NCI-H2029 (cell line): ENCODE measurements at regions not wholly inside any gene's neighbourhood (a gene's known extent, or its start where the extent isn't known, plus 50 kb on each side); places are given as distances from the start of the nearest gene placed in this dataset.
"Not testable (repeated sequence)": the region's sequence is repeated elsewhere in the genome, so short reads cannot be mapped to it uniquely, and the experiment has no call there.

Experiments
- DNase-seq: peaks from one replicate; lab custom pipeline; 2025; lab: John Stamatoyannopoulos, UW

DNA sequence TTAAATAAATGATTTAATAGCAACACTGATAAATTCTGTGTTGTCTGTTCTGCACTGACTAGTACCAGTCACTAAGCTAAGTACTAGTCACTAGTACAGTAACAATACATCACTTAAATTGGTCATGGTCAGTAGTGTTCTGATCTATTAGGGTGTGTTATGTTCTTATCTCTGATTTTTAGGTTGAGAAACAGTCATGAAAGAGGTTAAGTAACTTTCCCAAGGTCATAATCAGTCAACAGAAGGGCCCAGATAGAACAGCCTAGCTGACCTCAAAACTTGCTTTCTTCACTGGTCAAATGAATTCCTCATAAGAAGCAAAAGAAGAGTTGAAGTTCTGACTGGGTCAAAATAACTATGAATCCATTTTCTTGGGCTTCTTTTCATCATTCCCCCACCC is 1492.7 kb downstream of the MAT2B start:
- no peak for DNase-seq

GRCh38 chr5:164998590-164998989 is 1493.2 kb downstream of the MAT2B start:
- DNase-seq = no peak

DNA sequence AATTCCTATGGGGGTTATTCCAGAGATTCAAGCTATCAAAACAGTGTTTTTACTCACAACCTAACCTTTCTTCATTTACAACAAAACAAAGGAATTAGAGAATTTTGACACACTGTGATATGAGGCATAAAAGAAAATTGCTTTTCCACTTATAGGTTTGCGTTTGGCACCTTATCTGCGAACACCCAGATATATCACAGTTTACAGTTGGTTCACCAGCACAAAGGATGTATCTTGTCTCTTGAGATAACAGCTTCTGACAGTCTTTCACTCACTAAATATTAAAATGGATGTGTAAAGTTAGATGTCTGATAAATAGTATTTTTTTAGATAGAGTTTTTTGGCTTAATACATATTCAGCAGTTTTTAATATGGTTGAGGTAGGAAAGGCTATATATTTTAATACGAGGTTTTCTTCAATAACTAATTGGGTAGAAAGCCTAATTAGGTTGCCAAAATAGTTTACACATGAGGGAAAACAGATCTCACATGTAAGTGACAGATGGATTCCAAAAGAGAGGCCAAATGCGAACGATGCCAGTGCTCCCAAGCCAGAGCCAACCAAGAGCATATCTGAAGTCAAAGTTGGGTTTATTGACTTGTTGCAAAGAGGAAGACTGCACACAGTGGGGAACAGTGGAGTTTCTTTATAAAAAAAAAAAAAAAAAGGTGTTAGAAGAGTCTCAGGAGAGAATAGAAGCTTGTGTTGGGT is 1495.2 kb downstream of the MAT2B start:
- no peak for DNase-seq

DNA sequence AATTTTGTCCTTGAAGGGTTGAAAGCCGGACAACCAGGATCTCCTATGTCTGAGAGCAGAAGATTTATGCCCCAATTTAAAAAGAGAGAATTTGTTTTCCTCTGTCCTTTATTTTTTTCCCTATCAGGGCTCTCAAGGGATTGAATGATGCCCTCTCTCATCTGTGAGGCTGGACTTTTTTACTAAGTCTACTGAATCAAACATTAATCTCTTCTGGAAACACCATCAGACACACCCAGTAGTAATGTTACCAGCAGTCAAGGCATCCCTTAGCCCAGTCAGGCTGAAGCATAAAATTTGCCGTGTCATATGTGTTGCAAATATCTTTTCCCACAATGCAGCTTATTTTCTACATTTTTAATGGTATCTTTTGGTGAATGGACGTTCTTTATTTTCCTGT is 1497.9 kb downstream of the MAT2B start:
- DNase-seq = no peak

DNA sequence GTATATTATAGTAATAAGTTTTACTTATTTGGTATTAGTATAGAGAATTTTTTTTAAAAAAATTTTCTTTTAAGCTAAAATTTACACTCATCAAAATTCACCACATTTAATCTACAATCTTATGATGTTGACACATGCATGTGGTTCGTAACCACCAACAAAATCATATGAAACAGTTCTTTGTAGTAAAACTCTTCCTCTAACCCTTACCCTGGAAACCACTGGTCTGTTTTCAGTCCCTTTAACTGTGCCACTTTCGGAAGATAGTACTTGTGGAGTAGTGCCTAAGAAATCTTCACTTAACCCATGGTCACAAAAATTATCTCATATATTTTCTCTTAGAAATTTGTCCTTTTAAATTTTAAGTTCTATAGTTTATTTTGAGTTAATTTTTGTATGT is 1498.8 kb downstream of the MAT2B start:
- DNase-seq = no peak

GRCh38 chr5:165014439-165014838 is 1509.0 kb downstream of the MAT2B start:
- no peak for DNase-seq

DNA sequence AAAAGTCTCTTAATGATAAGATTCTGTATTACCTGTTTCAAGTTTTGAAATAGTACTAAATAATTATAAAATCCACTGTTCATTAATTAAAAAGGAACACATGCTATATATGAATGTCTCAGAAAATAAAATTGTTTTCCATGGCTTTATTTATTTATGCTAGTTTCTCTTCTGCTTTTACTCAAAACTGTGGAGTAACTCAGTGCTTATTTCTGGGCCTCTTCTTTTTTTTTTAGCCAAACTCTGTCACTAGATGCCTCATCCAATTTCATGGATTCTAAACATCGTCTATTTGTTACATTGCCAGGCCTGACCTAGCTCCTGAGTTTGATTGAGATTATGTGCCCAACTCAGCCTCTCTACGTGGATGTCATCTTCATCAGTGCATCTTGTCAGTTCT is 1509.7 kb downstream of the MAT2B start:
- DNase-seq = no peak

DNA sequence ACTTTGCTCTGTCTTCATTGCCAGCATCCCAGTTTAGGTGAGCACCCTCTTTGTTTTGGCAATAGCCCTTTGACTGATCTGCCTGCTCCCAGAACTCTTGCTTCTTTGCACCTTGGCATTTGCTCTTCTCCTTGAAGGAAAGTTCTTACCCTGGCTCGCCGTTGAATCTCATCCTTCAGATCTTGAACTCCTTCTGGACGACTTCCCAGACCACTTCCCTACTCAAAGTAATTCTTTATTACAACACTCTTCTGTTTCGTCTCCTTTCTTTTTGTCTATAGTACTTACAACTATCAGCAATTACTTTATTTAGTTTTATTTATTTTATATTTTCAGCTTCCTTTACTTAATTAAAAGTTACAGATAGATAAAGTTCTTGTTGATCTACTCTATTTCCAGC is 1510.1 kb downstream of the MAT2B start:
- DNase-seq = no peak

GRCh38 chr5:165026971-165027370 is 1521.6 kb downstream of the MAT2B start:
- no peak for DNase-seq

DNA sequence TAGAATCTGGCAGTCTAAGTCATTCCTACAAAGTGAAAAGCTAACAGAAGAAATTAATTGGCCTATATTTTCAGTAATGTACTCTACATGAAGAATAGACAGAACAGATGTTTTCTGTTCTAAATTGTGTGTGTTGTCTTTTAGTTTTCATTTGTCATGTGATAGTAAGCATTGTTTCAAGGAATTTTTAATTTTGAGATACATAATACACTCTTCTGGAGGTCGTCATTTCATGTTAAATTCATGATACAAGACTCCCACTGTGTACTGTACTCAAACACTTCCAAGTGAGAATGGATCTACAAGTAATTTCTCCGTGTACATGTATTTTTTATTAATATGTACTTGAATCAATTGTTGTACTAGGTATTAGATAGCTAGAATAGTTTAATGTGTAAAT is 1522.9 kb downstream of the MAT2B start:
- no peak for DNase-seq

GRCh38 chr5:165029099-165029870 is 1523.9 kb downstream of the MAT2B start:
- DNase-seq = no peak

- DNase-seq = no peak
These were observed 1525.6 kb downstream of the MAT2B start for GRCh38 chr5:165030971-165031370.

GRCh38 chr5:165031371-165031770 is 1526.0 kb downstream of the MAT2B start:
- DNase-seq = no peak

DNA sequence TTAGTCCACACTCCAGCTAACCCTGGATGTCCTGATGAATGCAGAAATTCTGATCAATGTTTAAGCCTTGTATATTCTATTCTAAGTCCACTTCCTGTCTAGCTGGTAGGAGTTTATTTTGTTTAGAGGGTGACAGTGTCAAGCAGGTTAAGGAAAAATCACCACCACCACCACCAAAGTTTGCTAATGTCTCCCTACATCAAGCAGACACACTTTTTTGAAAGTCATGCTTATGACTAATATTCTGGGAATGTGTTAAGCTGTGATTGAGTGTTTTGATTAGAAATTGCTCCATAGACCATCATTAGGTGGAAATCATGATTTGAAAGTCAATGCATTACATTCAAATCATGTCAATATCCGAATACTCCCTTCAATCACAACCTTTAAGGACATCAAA is 1530.1 kb downstream of the MAT2B start:
- DNase-seq = no peak

DNA sequence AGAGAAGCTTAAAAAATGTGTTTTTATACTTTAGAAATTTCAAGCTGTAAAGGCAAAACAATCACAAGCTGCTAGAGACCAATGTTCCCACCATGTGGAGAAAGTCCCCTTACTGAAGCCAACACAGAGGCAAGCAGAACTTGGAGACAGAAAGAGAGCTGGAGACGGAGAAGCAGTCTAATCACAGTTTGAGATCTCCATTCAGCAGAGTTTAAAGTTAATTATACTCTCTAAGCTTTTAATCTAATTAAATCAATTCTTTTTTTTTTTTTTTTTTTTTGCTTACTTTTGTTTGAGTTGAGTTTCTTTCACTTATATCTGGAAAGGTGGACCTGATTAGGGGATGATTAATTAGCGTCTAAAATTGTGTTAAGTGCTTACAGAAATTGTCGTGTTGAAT is 1534.3 kb downstream of the MAT2B start:
- no peak for DNase-seq

DNA sequence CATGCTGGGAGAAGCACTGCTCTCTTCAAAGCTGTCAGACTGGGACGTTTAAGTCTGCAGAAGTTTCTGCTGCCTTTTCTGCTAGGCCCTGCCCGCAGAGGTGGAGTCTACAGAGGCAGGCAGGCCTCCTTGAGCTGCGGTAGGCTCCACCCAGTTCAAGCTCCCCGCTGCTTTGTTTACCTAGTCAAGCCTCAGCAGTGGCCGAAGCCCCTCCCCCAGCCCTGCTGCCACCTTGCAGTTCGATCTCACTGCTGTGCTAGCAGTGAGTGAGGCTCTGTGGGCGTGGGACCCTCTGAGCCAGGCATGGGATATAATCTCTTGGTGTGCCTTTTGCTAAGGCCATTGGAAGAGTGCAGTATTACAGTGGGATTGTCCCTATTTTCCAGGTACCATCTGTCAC is 1540.5 kb downstream of the MAT2B start:
- DNase-seq = not testable (repeated sequence)

DNA sequence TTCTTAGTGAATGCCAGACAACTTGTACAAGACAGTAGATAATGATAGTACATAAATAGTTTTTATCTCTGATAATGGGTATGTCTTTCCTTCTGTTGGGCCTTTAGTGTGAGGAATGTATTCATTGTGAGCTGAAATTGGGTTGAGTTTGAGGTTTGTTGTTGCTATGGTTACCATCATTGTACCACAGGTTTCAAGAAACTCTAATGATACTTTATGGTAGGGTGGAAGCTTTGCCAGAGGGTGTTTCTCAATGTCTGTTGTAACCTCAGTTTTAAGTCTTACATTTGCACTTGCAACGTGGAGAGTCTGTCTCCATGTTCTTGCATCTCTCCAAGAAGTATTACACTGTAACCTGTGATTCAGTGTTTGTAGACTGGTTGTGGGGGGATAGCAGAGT is 1550.1 kb downstream of the MAT2B start:
- DNase-seq = no peak

DNA sequence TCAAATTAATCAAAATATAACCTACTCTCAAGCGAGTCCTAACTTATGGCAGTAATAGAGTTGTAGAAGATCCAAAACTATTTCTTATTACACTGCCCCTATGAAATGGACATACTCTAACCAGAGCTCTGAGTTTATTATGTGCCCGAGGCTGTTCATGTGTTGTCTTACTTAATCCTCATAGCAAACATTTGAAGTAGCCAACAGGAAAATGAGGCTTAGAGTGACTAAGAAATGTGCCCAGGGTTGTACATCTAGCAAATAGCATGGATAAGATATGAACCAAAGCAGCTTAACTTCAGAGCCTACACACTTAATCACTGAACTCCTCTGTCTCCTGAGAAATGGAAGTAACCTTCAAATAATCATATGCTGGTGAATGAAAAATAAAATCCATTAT is 1551.7 kb downstream of the MAT2B start:
- DNase-seq = no peak

DNA sequence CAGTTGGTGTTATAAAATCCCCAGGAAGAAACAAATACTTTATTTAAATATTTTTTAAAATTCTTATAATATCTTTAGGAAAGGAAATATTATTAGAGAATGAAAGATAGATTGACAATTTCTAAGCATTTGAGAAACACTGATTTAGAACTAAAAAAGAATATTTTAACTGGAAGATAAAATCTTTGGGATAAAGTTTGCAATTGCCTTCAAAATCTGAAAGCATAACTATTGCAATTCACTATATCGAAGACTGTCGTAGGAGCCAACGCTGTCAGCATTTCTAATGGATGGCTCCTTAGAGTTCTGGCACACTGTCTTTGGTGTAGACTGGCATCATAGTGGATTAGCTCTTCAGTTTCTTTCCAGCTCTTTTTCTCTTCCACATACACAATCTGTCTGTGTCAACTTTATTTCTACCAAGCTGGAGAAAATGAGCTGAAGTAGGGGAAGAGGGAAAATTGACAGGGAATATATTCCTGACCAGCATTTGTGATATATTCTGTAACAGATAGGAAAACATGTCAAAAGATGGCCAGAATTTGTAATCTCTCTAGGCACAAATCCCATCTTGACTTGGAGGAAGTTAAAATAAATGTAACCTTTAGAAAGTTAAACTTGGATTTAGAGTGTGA is 1561.4 kb downstream of the MAT2B start:
- no peak for DNase-seq

GRCh38 chr5:165076686-165077085 is 1571.3 kb downstream of the MAT2B start:
- DNase-seq = no peak

DNA sequence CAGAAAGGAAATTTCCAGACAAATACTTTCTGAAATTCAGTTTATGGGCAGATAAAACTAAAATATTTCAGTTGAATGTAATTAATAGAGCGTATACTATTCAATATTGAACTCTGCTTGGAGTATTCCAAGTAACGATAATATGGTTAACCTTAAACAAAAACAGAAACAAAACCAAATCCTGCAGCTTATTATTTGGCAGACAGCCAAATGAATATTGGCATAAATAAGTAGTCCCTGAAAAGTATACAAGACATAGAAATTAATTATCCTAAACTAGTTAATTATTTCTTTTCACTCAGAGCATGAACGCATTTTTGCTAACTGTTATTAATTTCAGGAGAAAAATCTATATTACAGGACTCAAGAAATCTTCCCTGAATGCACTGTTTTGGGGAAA is 1574.0 kb downstream of the MAT2B start:
- DNase-seq = no peak

DNA sequence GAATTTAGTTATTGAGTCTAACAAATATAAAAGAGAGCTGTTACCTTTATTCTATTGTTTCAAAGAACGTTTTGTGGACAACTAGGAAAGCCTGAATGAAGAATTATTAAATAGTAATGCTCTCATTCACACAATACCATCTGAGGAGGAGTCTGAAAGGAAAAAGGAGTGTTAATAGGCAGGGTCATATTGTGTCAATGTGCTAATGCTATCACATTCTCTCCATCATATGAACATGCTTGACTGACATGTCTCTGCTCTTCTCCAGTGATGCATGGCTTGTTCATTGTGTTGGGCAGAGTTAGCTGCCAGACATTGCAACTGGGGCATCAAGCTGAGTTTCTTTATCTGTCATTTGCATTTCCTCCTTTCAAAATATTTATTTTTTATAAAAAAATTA is 1578.0 kb downstream of the MAT2B start:
- DNase-seq = no peak

DNA sequence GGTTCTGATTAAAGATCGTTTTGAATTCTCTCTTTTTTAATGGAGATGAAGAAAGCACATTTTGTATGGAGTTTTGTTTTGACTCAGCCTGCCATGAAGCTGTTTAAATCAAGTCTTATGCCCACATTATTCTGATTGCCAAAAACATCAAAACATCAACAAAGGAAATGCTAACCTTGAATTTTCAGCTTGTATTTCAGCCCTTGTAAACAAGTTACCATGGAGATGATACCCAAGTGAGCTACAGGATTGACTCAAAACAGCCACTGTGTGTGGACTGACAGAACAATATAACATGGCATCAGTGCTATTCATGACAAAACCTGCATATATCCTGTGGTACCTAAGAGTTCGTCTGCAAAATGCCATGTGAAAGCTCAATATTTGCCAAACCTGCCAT is 1581.0 kb downstream of the MAT2B start:
- no peak for DNase-seq
